GM10266 (cell line): ENCODE measurements at regions not wholly inside any gene's neighbourhood (a gene's known extent, or its start where the extent isn't known, plus 50 kb on each side); places are given as distances from the start of the nearest gene placed in this dataset.

Experiments used
- DNase-seq: peaks from one replicate; pipeline ENCODE4 v3.0.0; 2012; ENCODE audit errors: extremely low spot score
- CTCF ChIP-seq: IDR thresholded peaks from 2 replicates; pipeline ENCODE4 v1.5.1; 2012; ENCODE audit warnings: mild to moderate bottlenecking, low read depth; ENCODE audit not compliant: control insufficient read depth, insufficient read depth; ENCODE audit errors: missing control alignments

DNA sequence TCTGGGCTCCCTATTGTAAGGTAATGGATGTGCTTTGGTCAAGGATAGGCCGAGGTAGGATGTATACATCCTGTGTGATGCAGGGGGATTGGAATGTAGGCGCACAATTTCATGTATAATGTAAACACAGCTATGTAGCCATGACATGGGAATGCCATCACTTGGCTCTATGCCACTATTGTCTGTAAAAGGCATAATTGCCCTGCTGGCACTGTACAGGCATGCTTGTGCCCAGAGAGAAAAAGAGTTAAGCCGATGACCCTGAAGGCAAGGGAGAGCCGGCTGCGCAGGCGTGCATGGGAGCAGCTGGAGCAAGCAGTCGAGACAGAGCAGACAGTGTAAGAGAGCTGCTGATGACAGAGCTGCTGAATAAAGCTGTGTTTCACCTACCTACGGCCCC lies 212.5 kb upstream of the CPHXL start:
- no peak for DNase-seq
- no peak for TF ChIP-seq CTCF

DNA sequence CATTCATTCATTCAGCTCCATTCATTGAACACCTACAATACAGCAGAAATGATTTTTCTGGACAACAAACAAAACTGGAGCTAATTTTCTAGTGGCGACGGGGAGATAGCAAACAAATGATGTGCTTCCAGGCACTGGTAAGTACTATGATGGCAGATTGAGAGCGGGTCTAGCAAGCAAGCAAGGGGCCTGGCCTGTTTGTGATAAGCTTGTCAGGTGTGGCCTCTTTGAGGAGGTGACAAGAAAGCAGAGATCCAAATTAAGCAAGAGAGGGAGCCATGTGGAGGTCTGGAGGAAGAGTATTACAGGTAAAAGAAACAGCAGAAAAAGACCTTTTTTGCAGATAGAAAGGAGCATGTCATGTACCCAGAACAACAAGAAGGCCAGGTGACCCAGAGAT lies 216.1 kb upstream of the CPHXL start:
- no peak for DNase-seq
- TF ChIP-seq CTCF = no peak

- DNase-seq = no peak
- TF ChIP-seq CTCF = no peak
These were observed 216.6 kb upstream of the CPHXL start for GRCh38 chr16:75942936-75943335.

DNA sequence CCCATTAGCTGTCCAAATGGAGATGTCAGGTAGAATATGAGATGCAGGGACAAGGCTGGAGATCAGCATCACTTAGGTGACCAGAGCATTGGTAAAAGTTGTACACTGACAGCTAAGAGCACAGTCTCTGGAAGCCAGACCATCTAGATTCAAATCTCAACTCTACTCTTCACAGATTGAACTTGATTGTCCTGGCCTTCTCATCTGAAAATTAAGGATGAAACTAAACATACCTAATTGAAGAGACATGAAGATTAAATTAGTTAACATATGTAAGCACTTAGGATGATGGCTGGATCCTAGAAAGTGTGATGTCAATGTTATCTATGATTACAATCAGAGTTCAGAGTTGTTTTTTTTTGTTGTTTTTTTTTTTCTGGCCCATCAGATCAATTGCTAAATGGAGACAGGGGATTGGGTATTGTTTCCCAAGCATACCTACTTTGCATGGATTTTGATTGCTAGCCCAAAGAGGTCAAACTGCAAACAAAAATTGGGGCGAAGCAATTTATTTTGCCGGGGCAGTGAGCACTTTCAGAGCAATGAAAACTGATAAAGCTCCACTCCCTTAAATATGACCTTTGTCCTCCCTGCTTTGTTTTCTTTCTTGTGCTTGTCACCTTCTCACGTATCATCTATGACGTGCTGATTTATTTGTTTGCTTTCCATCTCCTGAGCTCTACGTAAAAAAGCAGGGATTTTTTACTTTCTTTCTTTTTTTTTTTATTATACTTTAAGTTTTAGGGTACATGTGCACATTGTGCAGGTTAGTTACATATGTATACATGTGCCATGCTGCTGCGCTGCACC lies 217.6 kb upstream of the CPHXL start:
- TF ChIP-seq CTCF = no peak
- no peak for DNase-seq

DNA sequence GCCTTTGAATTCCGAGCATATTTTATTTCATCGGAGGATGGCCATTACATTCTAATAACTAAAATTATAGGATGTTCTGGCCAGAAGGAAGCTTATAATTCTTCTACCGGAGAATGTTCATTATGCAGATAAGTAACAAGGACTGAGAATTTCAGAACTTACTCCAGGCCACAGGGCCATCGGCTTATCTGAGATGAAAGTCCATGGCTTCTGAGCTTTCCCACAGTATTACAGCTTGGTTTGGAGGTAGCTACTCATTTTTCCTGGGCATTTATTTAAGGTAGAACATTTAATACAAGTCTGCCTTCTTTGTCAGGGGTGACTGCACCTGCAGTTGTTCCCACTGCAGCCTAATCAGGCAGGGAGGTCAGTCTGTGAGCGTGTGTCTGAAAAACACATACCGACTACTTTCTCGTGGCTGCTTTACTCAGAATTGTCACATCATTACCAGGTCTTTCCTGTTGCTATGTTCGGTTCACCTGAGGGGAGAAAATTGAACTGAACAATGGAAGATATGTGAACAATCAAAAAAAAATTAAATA lies 219.7 kb upstream of the CPHXL start:
- DNase-seq = no peak
- no peak for TF ChIP-seq CTCF

GRCh38 chr16:75947626-75948239 lies 221.4 kb upstream of the CPHXL start:
- no peak for DNase-seq
- no peak for TF ChIP-seq CTCF

DNA sequence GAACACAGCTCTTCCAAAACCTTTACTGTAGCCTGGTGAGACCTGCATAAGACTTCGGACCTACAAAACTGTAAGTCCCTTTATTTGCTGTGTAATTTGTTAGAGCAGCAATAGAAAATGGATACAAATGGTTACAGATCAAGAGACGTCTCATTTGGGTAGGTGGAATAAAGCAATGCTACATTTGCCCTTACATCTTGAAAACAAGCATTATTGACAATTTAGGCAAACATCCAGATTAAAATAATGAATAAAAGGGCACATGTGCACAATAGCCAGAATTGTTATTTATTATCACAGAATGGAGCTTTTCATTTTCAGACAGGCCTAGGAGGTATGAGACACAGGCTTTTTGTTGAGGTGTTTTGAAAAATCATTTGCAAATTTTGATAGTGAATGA lies 222.2 kb upstream of the CPHXL start:
- TF ChIP-seq CTCF = no peak
- DNase-seq = no peak
